ENCODE measurements at regions not wholly inside any gene's neighbourhood (a gene's known extent, or its start where the extent isn't known, plus 50 kb on each side); places are given as distances from the start of the nearest gene placed in this dataset.

DNA sequence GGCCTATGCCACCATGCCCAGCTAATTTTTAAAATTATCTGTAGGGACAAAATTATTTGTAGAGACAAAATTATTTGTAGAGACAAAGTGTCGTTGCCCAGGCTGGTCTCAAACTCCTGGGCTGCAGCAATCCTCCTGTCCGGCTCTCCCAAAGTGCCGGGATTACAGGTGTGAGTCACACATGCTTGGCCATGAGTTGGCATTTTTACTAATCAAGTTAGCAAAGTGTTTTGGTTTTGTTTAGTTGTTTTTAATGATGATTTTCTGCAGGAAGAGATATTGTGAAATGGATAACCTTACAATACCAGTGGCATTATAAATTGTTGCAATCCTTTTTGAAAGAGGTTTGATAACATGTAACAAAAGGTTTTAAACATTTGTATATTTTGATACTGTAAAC is 65.3 kb upstream of the MAGI3 start:
- no peaks in the 10 kb centered on the region for H3K4me1 ChIP-seq (ENCODE audit: insufficient read depth, low read length, severe bottlenecking)
- no peaks in the 10 kb centered on the region for H3K9me3 ChIP-seq (ENCODE audit: low read length)
- no peak overlapping the region for H3K9ac ChIP-seq (ENCODE audit: low read length)
- H3K4me3 ChIP-seq (ENCODE audit: low read depth, low read length, poor library complexity, severe bottlenecking), result no peak overlapping the region
- no peak overlapping the region for H3K4me2 ChIP-seq (ENCODE audit: low read length)
- H3K79me2 ChIP-seq (ENCODE audit: insufficient read depth, low read length), result no peaks in the 10 kb centered on the region
- no peaks in the 10 kb centered on the region for H3F3A ChIP-seq (ENCODE audit: insufficient read depth, low read length)
- H3K36me3 ChIP-seq (ENCODE audit: insufficient read depth, low read length), result no peaks in the 10 kb centered on the region
- TF ChIP-seq EZH2 (IDR thresholded peaks at IDR 0.05; ENCODE audit: borderline replicate concordance, low read length), result no peak
- TF ChIP-seq, protein P1, sequence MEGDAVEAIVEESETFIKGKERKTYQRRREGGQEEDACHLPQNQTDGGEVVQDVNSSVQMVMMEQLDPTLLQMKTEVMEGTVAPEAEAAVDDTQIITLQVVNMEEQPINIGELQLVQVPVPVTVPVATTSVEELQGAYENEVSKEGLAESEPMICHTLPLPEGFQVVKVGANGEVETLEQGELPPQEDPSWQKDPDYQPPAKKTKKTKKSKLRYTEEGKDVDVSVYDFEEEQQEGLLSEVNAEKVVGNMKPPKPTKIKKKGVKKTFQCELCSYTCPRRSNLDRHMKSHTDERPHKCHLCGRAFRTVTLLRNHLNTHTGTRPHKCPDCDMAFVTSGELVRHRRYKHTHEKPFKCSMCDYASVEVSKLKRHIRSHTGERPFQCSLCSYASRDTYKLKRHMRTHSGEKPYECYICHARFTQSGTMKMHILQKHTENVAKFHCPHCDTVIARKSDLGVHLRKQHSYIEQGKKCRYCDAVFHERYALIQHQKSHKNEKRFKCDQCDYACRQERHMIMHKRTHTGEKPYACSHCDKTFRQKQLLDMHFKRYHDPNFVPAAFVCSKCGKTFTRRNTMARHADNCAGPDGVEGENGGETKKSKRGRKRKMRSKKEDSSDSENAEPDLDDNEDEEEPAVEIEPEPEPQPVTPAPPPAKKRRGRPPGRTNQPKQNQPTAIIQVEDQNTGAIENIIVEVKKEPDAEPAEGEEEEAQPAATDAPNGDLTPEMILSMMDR (IDR thresholded peaks at IDR 0.05; ENCODE audit: low read length), result no peak
- no peaks in the 10 kb centered on the region for H3K9me2 ChIP-seq (ENCODE audit: low read depth, low read length)
- no peak overlapping the region for H3K27ac ChIP-seq (ENCODE audit: low read depth, low read length, poor library complexity, severe bottlenecking)
- H4K20me1 ChIP-seq (ENCODE audit: insufficient read depth, low read length), result no peaks in the 10 kb centered on the region
- no peak overlapping the region for H2AFZ ChIP-seq (ENCODE audit: low read length)
- no peaks in the 10 kb centered on the region for H3K27me3 ChIP-seq (ENCODE audit: insufficient read depth, low read length)

DNA sequence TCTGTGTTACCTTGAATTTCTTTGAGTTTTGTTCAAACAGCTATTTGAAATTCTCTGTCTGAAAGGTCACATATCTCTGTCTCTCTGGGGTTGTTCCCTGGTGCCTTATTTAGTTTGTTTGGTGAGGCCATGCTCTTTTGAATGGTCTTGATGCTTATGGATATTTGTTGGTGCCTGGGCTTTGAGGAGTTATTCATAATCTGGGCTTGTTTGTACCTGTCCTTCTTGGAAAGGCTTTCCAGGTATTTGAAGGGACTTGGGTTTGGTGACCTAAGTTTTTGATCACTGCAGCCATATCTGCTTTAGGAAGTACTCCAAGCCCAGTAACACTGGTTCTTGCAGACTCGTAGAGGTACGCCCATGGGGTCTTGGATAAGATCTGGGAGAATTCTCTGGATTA is 63.3 kb upstream of the MAGI3 start:
- no peaks in the 10 kb centered on the region for H3K9me2 ChIP-seq (ENCODE audit: low read depth, low read length)

DNA sequence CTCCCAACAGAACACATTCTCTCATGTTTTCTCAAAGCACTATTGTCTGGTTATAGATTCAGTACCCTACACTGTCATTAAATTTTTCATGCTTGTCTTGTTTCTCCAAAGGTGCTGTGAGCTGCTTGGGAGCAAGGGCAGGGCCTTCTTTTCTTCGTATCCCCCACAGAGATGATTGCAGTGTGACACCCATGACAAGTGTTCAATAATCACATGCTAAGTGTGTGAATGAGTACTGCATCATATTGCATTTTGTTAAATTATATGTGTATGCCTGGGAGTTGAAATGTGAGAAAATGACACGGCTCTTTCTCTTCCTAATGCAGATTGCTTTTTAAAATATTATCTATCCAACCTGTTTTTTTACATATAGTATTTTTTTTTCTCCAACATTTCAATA is 57.3 kb upstream of the MAGI3 start:
- TF ChIP-seq, protein P1 (IDR thresholded peaks at IDR 0.05; ENCODE audit: low read length), result no peak
- no peak for TF ChIP-seq EZH2 (IDR thresholded peaks at IDR 0.05; ENCODE audit: borderline replicate concordance, low read length)
- H3K79me2 ChIP-seq (ENCODE audit: insufficient read depth, low read length), result no peaks in the 10 kb centered on the region
- H2AFZ ChIP-seq (ENCODE audit: low read length), result no peak overlapping the region
- no peaks in the 10 kb centered on the region for H3K4me1 ChIP-seq (ENCODE audit: insufficient read depth, low read length, severe bottlenecking)
- no peak overlapping the region for H3K4me2 ChIP-seq (ENCODE audit: low read length)
- H4K20me1 ChIP-seq (ENCODE audit: insufficient read depth, low read length), result no peaks in the 10 kb centered on the region
- H3K36me3 ChIP-seq (ENCODE audit: insufficient read depth, low read length), result no peaks in the 10 kb centered on the region
- no peak overlapping the region for H3K4me3 ChIP-seq (ENCODE audit: low read depth, low read length, poor library complexity, severe bottlenecking)
- H3K9me3 ChIP-seq (ENCODE audit: low read length), result no peaks in the 10 kb centered on the region
- H3K27me3 ChIP-seq (ENCODE audit: insufficient read depth, low read length), result no peaks in the 10 kb centered on the region
- no peak overlapping the region for H3K27ac ChIP-seq (ENCODE audit: low read depth, low read length, poor library complexity, severe bottlenecking)
- no peaks in the 10 kb centered on the region for H3K9me2 ChIP-seq (ENCODE audit: low read depth, low read length)
- no peak overlapping the region for H3K9ac ChIP-seq (ENCODE audit: low read length)
- no peaks in the 10 kb centered on the region for H3F3A ChIP-seq (ENCODE audit: insufficient read depth, low read length)

More for the DNA sequence above, 63.3 kb upstream of the MAGI3 start:
- H2AFZ ChIP-seq (ENCODE audit: low read length), result no peak overlapping the region
- no peak overlapping the region for H3K4me3 ChIP-seq (ENCODE audit: low read depth, low read length, poor library complexity, severe bottlenecking)
- no peak for TF ChIP-seq EZH2 (IDR thresholded peaks at IDR 0.05; ENCODE audit: borderline replicate concordance, low read length)
- TF ChIP-seq, protein P1 (IDR thresholded peaks at IDR 0.05; ENCODE audit: low read length), result no peak
- no peaks in the 10 kb centered on the region for H3K9me3 ChIP-seq (ENCODE audit: low read length)
- no peaks in the 10 kb centered on the region for H3F3A ChIP-seq (ENCODE audit: insufficient read depth, low read length)
- no peak overlapping the region for H3K4me2 ChIP-seq (ENCODE audit: low read length)
- H3K9ac ChIP-seq (ENCODE audit: low read length), result no peak overlapping the region
- no peaks in the 10 kb centered on the region for H3K79me2 ChIP-seq (ENCODE audit: insufficient read depth, low read length)
- no peaks in the 10 kb centered on the region for H3K36me3 ChIP-seq (ENCODE audit: insufficient read depth, low read length)
- H3K4me1 ChIP-seq (ENCODE audit: insufficient read depth, low read length, severe bottlenecking), result no peaks in the 10 kb centered on the region
- H3K27ac ChIP-seq (ENCODE audit: low read depth, low read length, poor library complexity, severe bottlenecking), result no peak overlapping the region
- no peaks in the 10 kb centered on the region for H4K20me1 ChIP-seq (ENCODE audit: insufficient read depth, low read length)
- no peaks in the 10 kb centered on the region for H3K27me3 ChIP-seq (ENCODE audit: insufficient read depth, low read length)

Measured in OCI-LY1 (cell line).